IPS DF 6.9 (cell line): ENCODE measurements at regions not wholly inside any gene's neighbourhood (a gene's known extent, or its start where the extent isn't known, plus 50 kb on each side); places are given as distances from the start of the nearest gene placed in this dataset.

Experiments used
- DNase-seq: peaks from one replicate; pipeline ENCODE4 v3.0.0-alpha.2; 2013; ENCODE audit warnings: low read depth, low spot score
- H3K27ac ChIP-seq: one replicate; pipeline ENCODE4 v1.5.1; 2013; ENCODE audit warnings: low read length, control low read depth
- H3K27me3 ChIP-seq: 2 replicates; pipeline ENCODE4 v1.6.1; 2013; ENCODE audit warnings: mild to moderate bottlenecking, low read length; ENCODE audit not compliant: control insufficient read depth, insufficient read depth
- H3K36me3 ChIP-seq: 2 replicates; pipeline ENCODE4 v1.6.1; 2013; ENCODE audit warnings: low read length; ENCODE audit not compliant: control insufficient read depth, insufficient read depth
- H3K4me1 ChIP-seq: 2 replicates; pipeline ENCODE4 v1.6.1; 2013; ENCODE audit warnings: low read length; ENCODE audit not compliant: control insufficient read depth, insufficient read depth
- H3K4me3 ChIP-seq: 2 replicates; pipeline ENCODE4 v1.5.1; 2013; ENCODE audit warnings: mild to moderate bottlenecking, low read length
- H3K9me3 ChIP-seq: 2 replicates; pipeline ENCODE4 v1.6.1; 2013; ENCODE audit warnings: low read length, inconsistent platforms; ENCODE audit not compliant: control insufficient read depth, insufficient read depth
- WGBS: extraction: QIAGEN DNeasy Blood & Tissue Kit; methylation state at CpG from one replicate; pipeline ENCODE4 v1.1.7; 2013; ENCODE audit warnings: mixed read lengths, missing lambda C conversion rate; ENCODE audit not compliant: insufficient read length, insufficient coverage; 5-methylcytosine and 5-hydroxymethylcytosine counted together

DNA sequence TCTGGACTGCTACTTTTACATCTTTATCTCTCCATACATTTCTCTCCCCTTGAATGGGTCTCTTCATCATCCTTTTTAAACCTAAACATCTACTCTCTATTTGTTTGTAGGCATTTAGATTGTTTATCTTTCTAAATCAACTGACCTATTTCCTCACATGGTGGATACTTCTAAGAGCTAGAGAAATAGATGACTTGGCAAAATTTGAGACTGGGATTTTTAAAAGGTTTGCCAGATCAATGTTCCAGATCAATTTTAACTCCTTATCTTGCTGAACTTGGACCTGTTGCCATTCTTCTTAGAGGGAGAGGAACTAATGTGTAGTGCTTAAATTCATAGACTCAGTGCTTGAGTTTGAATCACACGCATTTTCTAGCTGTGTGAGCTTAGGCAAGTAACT is 144.2 kb upstream of the STEAP4 start:
- Histone ChIP-seq H3K4me1 (no peaks in the 10 kb centered on the region; the same call in 1 of the 2 replicates), H3K9me3 (no peaks in the 10 kb centered on the region), H3K27me3 (no peaks in the 10 kb centered on the region), H3K36me3 (no peaks in the 10 kb centered on the region), H3K4me3 (no peak overlapping the region), H3K27ac (no peak overlapping the region)
- WGBS: no CpG with 5 or more reads among the region's 1 CpG
- no peak for DNase-seq

DNA sequence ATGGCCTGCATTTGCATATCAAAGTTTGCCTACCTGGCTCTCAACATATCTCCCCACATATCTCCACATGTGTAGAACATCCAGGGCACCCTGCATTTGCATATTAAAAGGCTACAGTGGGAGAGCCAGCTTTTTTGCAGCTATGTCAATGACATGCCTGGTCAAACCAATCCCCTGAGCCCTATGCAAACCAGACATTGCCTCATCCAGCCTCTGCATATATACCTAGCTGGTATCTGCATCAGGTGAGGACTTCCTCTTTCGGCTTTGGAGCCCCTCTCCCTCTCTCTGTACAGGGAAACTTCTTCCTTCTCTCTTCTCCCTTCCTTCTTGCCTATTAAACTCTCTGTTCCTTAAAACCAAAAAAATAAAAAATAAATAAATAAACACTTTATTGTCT is 142.7 kb upstream of the STEAP4 start:
- Histone ChIP-seq H3K27ac (no peak overlapping the region), H3K9me3 (no peaks in the 10 kb centered on the region), H3K36me3 (no peaks in the 10 kb centered on the region), H3K27me3 (no peaks in the 10 kb centered on the region), H3K4me1 (no peaks in the 10 kb centered on the region; the same call in 1 of the 2 replicates), H3K4me3 (no peak overlapping the region)
- no CpG with 5 or more reads among the region's 1 CpG for WGBS
- DNase-seq: no peak

DNA sequence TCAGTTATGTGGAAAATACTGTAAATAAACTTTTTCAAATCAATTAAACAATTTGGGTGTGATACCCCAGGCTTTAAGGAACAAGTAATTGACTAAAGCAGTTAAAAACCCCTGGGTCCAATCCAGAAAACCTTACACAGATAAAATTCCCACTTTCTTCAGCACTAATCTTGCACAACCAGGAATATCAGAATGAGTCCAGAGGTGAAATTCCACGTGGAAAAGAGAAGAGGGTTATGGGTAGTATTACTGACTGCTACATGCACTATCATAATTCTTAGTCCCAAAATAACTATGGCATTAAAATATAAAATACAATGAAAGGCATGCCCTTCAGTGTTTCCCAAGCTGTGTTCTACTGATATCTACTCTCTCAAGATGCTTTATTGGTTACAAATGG is 135.7 kb upstream of the STEAP4 start:
- Histone ChIP-seq H3K4me1 (no peaks in the 10 kb centered on the region; the same call in 1 of the 2 replicates), H3K36me3 (no peaks in the 10 kb centered on the region), H3K4me3 (no peak overlapping the region), H3K27ac (no peak overlapping the region), H3K27me3 (no peaks in the 10 kb centered on the region), H3K9me3 (no peaks in the 10 kb centered on the region)
- WGBS: no CpG with 5 or more reads among the region's 1 CpG
- no peak for DNase-seq

DNA sequence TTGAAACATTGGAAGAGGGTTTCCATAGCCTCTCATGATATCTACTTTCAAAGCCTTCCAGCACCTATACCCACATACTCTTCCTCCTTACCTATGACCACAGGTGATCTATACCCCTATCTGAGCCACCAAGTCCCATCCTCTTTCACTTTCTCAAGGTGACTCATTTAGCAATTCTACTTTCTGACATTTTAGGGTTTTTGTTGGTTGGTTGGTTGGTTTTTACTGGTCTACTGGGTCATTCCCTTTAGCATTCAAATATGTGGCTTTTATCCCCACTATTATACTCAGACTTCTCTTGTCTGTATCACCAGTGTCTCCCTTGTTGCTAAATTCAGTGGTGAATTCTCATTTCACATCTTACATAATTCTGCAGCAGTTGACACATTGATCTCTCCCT is 130.4 kb upstream of the STEAP4 start:
- Histone ChIP-seq H3K27me3 (no peaks in the 10 kb centered on the region), H3K4me1 (no peaks in the 10 kb centered on the region), H3K9me3 (no peaks in the 10 kb centered on the region; the same call in 1 of the 2 replicates), H3K27ac (no peak overlapping the region), H3K4me3 (no peak overlapping the region), H3K36me3 (no peaks in the 10 kb centered on the region)
- no peak for DNase-seq

DNA sequence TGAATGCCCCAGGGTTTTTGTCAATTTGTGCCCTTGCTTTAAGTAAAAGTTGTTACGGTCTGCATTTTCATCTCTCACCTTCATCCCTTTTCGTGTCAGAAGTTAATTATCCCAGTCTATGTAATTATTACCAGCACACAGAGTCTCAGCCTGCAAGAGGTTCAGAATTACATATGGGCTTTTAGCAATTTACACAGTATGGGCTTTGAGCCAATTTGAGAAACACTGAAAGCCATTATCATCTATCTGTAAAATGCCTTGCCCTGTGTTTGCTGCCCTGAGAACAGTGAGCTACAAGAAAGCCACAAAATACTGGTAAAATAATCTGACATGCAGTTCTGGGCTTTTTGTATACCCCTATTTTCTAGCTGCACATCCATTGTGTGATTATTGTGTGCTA is 125.6 kb upstream of the STEAP4 start:
- no CpG with 5 or more reads among the region's 2 CpGs for WGBS
- H3K27ac ChIP-seq: no peak overlapping the region
- H3K4me1 ChIP-seq: no peaks in the 10 kb centered on the region
- no peaks in the 10 kb centered on the region; the same call in 1 of the 2 replicates for H3K9me3 ChIP-seq
- H3K27me3 ChIP-seq: no peaks in the 10 kb centered on the region
- no peak for DNase-seq
- H3K4me3 ChIP-seq: no peak overlapping the region
- H3K36me3 ChIP-seq: no peaks in the 10 kb centered on the region

DNA sequence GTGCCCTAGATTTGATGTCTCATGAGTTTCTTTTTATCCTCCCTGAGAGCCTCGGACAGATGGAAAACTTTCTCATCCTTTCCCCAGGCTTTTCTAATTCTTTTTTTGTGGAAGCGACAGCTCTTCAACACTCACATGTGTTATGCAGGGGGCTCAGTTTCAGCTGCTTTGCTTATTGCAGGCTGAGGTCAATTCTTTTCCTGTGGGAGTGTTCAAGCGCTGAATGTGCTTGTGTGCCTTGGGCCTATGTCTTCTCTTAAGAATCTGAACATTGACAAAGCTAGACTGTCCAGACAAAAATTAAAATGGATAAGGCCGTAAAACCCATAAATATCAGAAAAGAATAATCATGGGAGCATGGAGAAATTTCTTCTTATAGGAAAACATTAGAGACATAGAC is 125.2 kb upstream of the STEAP4 start:
- no peak for DNase-seq
- Histone ChIP-seq H3K4me1 (no peaks in the 10 kb centered on the region), H3K27ac (no peak overlapping the region), H3K4me3 (no peak overlapping the region), H3K36me3 (no peaks in the 10 kb centered on the region), H3K27me3 (no peaks in the 10 kb centered on the region), H3K9me3 (no peaks in the 10 kb centered on the region; the same call in 1 of the 2 replicates)
- WGBS: no CpG with 5 or more reads among the region's 4 CpGs

DNA sequence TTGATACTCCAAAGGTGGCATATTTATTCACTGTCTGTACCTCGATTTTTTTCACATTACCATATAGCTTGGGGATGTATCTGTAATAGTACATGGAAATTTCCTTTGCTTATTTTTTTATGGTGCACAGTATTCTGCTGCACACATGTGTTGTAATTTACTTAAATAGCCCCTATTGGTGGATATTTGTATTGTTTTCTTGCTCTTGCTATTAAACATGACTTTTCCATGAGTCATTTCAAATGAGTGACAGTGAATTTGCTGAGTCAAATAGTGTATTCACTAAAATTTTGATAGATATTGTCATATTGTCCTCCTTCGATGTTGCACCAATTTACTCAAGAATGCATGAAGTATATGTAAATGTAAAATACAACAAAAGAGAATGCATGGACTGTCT is 122.7 kb upstream of the STEAP4 start:
- H3K9me3 ChIP-seq: no peaks in the 10 kb centered on the region; the same call in 1 of the 2 replicates
- H3K4me1 ChIP-seq: no peaks in the 10 kb centered on the region
- no peak overlapping the region for H3K27ac ChIP-seq

DNA sequence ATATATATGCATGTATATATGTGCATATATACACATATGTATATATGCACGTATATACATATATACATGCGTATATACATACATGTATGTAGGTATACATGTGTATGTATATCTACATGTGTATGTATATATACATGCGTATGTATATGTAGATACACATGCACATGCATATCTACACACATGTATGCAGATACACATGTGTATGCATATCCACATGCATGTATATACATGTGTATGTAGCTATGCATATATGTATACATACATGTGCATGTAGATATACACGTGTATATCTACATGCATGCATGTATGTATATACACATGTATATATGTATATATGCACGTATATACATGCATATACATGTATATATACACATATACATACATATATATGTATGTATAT is 95.8 kb upstream of the STEAP4 start:
- H3K36me3 ChIP-seq: no peaks in the 10 kb centered on the region
- DNase-seq: no peak
- H3K9me3 ChIP-seq: no peaks in the 10 kb centered on the region
- H3K4me1 ChIP-seq: no peaks in the 10 kb centered on the region
- H3K4me3 ChIP-seq: no peak overlapping the region
- WGBS: no CpG with 5 or more reads among the region's 5 CpGs
- H3K27ac ChIP-seq: no peak overlapping the region
- H3K27me3 ChIP-seq: no peaks in the 10 kb centered on the region

More for the DNA sequence above, 122.7 kb upstream of the STEAP4 start:
- no peak overlapping the region for H3K4me3 ChIP-seq
- no peak for DNase-seq
- no CpG with 5 or more reads among the region's 2 CpGs for WGBS
- no peaks in the 10 kb centered on the region for H3K36me3 ChIP-seq
- no peaks in the 10 kb centered on the region for H3K27me3 ChIP-seq

DNA sequence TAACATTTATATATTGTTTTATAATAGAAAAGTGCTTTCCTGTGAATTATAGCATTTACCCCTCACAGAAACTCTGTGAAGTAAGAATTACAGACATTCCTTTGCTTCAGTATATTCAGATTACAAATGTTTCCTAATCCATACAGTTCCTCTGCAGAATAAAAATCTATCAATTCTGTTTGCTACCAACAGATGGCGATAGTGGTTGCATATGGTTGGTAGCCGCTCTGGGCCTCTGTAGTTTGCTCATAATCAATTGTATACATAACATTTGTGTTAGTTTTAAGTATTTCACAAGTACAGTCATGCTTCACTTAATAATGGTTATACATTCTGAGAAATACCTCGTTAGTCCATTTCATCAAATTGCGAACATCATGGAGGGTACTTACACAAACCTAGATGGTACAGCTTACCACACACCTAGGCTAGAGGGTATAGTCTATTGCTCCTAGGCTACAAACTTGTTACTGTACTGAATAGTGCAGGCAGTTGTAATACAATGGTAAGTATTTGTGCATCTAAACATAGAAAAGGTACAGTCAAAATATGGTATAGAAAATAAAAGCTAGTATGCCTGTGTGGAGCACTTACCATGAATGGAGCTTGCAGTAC is 94.4 kb upstream of the STEAP4 start:
- H3K27ac ChIP-seq: no peak overlapping the region
- no peaks in the 10 kb centered on the region for H3K4me1 ChIP-seq
- H3K36me3 ChIP-seq: no peaks in the 10 kb centered on the region
- H3K27me3 ChIP-seq: no peaks in the 10 kb centered on the region
- WGBS: no CpG with 5 or more reads among the region's 4 CpGs
- DNase-seq: no peak
- H3K4me3 ChIP-seq: no peak overlapping the region
- no peaks in the 10 kb centered on the region for H3K9me3 ChIP-seq

DNA sequence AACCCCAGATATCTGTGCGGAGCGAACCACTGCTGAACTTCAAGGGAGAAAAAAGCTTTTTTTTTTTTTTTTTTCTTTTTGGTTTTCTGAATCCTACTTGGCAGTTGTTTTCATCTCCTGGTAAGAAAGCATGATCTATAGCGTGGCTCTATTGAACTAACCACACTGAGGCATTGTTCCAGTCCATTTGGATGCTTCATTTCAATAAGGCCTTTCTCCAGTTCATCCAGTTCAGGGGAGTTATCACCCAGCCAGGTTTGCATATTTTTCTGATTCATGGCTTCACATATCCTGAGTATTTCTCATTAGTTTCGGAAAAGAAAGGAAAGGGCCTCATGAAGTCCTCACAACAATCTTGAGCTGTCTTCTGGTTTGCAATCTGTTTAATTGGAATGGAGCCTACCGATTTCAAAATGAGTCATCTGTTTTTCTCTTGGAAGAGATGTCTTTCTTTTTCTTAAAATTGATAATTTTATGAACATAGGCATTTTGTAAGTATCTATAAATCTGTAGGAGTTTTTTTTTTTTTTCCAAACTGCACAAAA is 93.1 kb upstream of the STEAP4 start:
- Histone ChIP-seq H3K27me3 (no peaks in the 10 kb centered on the region), H3K9me3 (no peaks in the 10 kb centered on the region), H3K36me3 (no peaks in the 10 kb centered on the region), H3K4me1 (no peaks in the 10 kb centered on the region), H3K27ac (no peak overlapping the region), H3K4me3 (no peak overlapping the region)
- no peak for DNase-seq
- no CpG with 5 or more reads among the region's 5 CpGs for WGBS

DNA sequence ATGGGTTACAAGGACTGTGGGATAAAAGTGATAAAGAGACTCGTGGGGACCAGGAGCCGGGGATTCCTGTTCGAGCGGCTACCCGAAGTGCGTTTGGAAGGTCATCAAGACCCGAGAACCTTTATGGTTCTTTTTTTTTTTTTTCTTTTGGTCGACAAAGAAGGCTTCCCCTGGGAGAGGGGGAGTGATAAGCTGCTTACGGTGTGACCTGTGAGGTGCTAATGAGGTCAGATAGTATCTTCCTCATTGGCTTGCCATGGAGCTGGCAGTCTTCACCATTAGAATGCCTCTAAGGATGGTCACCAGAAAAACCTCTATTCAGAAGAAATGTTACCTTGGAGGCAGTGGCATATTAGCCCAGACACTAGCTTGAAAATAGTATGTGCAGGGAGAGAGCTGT is 92.3 kb upstream of the STEAP4 start:
- no peak for DNase-seq
- Histone ChIP-seq H3K4me1 (no peaks in the 10 kb centered on the region), H3K27ac (no peak overlapping the region), H3K36me3 (no peaks in the 10 kb centered on the region), H3K27me3 (no peaks in the 10 kb centered on the region), H3K4me3 (no peak overlapping the region), H3K9me3 (no peaks in the 10 kb centered on the region)
- WGBS: no CpG with 5 or more reads among the region's 9 CpGs
